K562 (cell line): ENCODE measurements at regions not wholly inside any gene's neighbourhood (a gene's known extent, or its start where the extent isn't known, plus 50 kb on each side); places are given as distances from the start of the nearest gene placed in this dataset.
"Not testable (repeated sequence)": the region's sequence is repeated elsewhere in the genome, so short reads cannot be mapped to it uniquely, and the experiment has no call there.

Source experiments
- CTCF ChIP-seq, 3 experiments: IDR thresholded peaks in 2 of 3; conservative IDR thresholded peaks in 1 of 3; 2 replicates each; pipeline ENCODE4 v1.5.1; 2011 to 2012; ENCODE audit warnings: low read length in 3 of 3, mild to moderate bottlenecking in 3 of 3, control low read depth in 2 of 3, improper control_type of control experiment in 1 of 3, inconsistent platforms in 1 of 3, low read depth in 1 of 3, mixed read lengths in 1 of 3, moderate library complexity in 1 of 3; ENCODE audit not compliant: insufficient read depth in 2 of 3
- MYC ChIP-seq, 2 experiments: fragments of 250-450 bp in 1 of 2; sonication (Bioruptor Pico) in 1 of 2; IDR thresholded peaks; 2 replicates each; pipeline versions ENCODE4 v1.5.1 to v1.6.1; 2012 to 2021; ENCODE audit warnings: low read depth in 2 of 2, borderline replicate concordance in 1 of 2, improper control_type of control experiment in 1 of 2, low read length in 1 of 2, mild to moderate bottlenecking in 1 of 2, moderate library complexity in 1 of 2
- TBP ChIP-seq: optimal IDR thresholded peaks from 2 replicates; pipeline ENCODE3; 2011; ENCODE audit warnings: low read depth, low read length, improper control_type of control experiment
- ZNF253 ChIP-seq: fragments of 250-450 bp; sonication (Bioruptor Pico); conservative IDR thresholded peaks from 2 replicates; pipeline ENCODE4 v1.6.1; 2021; ENCODE audit warnings: mild to moderate bottlenecking
- ZNF707 ChIP-seq: fragments of 250-450 bp; sonication (Bioruptor Pico); conservative IDR thresholded peaks from 2 replicates; pipeline ENCODE4 v1.8.0; 2022; ENCODE audit warnings: inconsistent platforms, mild to moderate bottlenecking, moderate library complexity

GRCh38 chr4:138352446-138352845, 110.3 kb upstream of the SLC7A11 start:
- not testable (repeated sequence) for TF ChIP-seq CTCF (IDR thresholded peaks at IDR 0.05 in 2 of 3, conservative IDR thresholded peaks at IDR 0.05 in 1 of 3; ENCODE audit: insufficient read depth in 2 of 3, low read depth in 1 of 3, low read length in 3 of 3); ZNF707 (CRISPR knock-in tag); MYC (IDR thresholded peaks at IDR 0.05; ENCODE audit: low read depth, low read length); MYC (CRISPR knock-in tag; IDR thresholded peaks at IDR 0.05; ENCODE audit: borderline replicate concordance, low read depth); ZNF253 (CRISPR knock-in tag); TBP
